SK-N-SH treated with all-trans-retinoic acid at 6 μM for 48 hours (cell line): ENCODE measurements at regions not wholly inside any gene's neighbourhood (a gene's known extent, or its start where the extent isn't known, plus 50 kb on each side); places are given as distances from the start of the nearest gene placed in this dataset.

Experiments
- CREB5 ChIP-seq: fragments of 250-450 bp; sonication (Bioruptor Pico); IDR thresholded peaks from 2 replicates; pipeline ENCODE4 v1.5.1; 2020; ENCODE audit warnings: low read depth, mild to moderate bottlenecking, moderate library complexity
- CSRNP3 ChIP-seq: fragments of 250-450 bp; sonication (Bioruptor Pico); IDR thresholded peaks from 2 replicates; pipeline ENCODE4 v1.5.1; 2021; ENCODE audit warnings: mild to moderate bottlenecking, moderate library complexity
- PATZ1 ChIP-seq: fragments of 250-450 bp; sonication (Bioruptor Pico); IDR thresholded peaks from 2 replicates; pipeline ENCODE4 v1.8.0; 2020; ENCODE audit warnings: mild to moderate bottlenecking, moderate library complexity, borderline replicate concordance
- ZNF8 ChIP-seq: fragments of 450-650 bp; formaldehyde crosslinking; IDR thresholded peaks from 2 replicates; pipeline ENCODE4 v1.5.0; 2020; ENCODE audit warnings: mild to moderate bottlenecking, moderate library complexity

- no peak for TF ChIP-seq CREB5
- TF ChIP-seq ZNF8 (CRISPR knock-in tag), result no peak
- no peak for TF ChIP-seq PATZ1
- TF ChIP-seq CSRNP3 (CRISPR knock-in tag), result no peak
Measured at GRCh38 chr2:189306525-189306924, 127.0 kb upstream of the COL5A2 start.
